OCI-LY7 (cell line): ENCODE measurements at regions not wholly inside any gene's neighbourhood (a gene's known extent, or its start where the extent isn't known, plus 50 kb on each side); places are given as distances from the start of the nearest gene placed in this dataset.

Experiments
- CTCF ChIP-seq: fragments of 200-600 bp; sonication (generic); conservative IDR thresholded peaks from 2 replicates; pipeline ENCODE4 v1.5.1; 2014; ENCODE audit warnings: mild to moderate bottlenecking, antibody characterized with exemption, low read length, moderate library complexity, mixed read lengths
- EZH2phosphoT487 ChIP-seq: fragments of 200-600 bp; sonication (generic); IDR thresholded peaks from 2 replicates; pipeline ENCODE4 v1.6.1; 2018; ENCODE audit warnings: low read depth, borderline replicate concordance, mild to moderate bottlenecking, mixed run types, antibody characterized with exemption, low read length, moderate library complexity, mixed read lengths

- no peak for TF ChIP-seq CTCF
- no peak for TF ChIP-seq EZH2phosphoT487
These were observed 252.3 kb upstream of the AVPR1A start for GRCh38 chr12:63403256-63403655.
